HepG2 (cell line): ENCODE measurements at regions not wholly inside any gene's neighbourhood (a gene's known extent, or its start where the extent isn't known, plus 50 kb on each side); places are given as distances from the start of the nearest gene placed in this dataset.
"Not testable (repeated sequence)": the region's sequence is repeated elsewhere in the genome, so short reads cannot be mapped to it uniquely, and the experiment has no call there.

Experiments
- ATAC-seq: fragments of 200-7000 bp; cut with Tn5 transposase; 3 replicates; pipeline ENCODE4 v1.9.1; 2020; ENCODE audit warnings: mild to moderate bottlenecking, moderate library complexity
- BruUV-seq: library from RNA; stranded (reverse); fragments of 400-500 nt; replicated peaks from 2 replicates; lab custom pipeline; 2021; lab: Mats Ljungman, UMichigan
- CTCF ChIA-PET: fragments of 300-600 bp; formaldehyde crosslinking; extraction: SDS; loops from one replicate; lab custom pipeline; 2021; ENCODE audit warnings: low total read pairs, inconsistent platforms, low intra/inter-chr PET ratio; lab: Yijun Ruan, JAX
- POLR2A ChIA-PET: fragments of 350-600 bp; sonication (Branson Sonifier 250); formaldehyde crosslinking; loops from one replicate; lab custom pipeline; 2020; ENCODE audit warnings: antibody characterized with exemption, inconsistent platforms; lab: Yijun Ruan, JAX
- DNase-seq: peaks from one replicate; pipeline ENCODE4 v3.0.0-alpha.2; 2015; ENCODE audit warnings: low spot score
- FAIRE-seq: peaks from 3 replicates; lab custom pipeline; 2011; peaks lifted over from hg19 to GRCh38; lab: Jason Lieb, UNC
- H2AFZ ChIP-seq: one replicate; pipeline ENCODE4 v1.6.1; 2011; ENCODE audit warnings: low read length, inconsistent platforms
- H3K27ac ChIP-seq: fragments of 300-600 bp; 3 replicates; pipeline ENCODE4 v1.8.0; 2011; ENCODE audit warnings: mixed run types, mild to moderate bottlenecking, mixed read lengths, low read length, inconsistent platforms; ENCODE audit not compliant: insufficient read depth; ENCODE audit errors: extremely low read length
- H3K27me3 ChIP-seq, 2 experiments: fragments of 200-600 bp in 1 of 2; 2 replicates in 1 of 2; 3 replicates in 1 of 2; pipeline versions ENCODE4 v1.6.0 to v1.8.0; 2011; ENCODE audit warnings: low read length in 2 of 2, mild to moderate bottlenecking in 2 of 2, moderate library complexity in 2 of 2, inconsistent platforms in 1 of 2; ENCODE audit not compliant: insufficient read depth in 2 of 2, control insufficient read depth in 1 of 2
- H3K36me3 ChIP-seq, 2 experiments: fragments of 200-600 bp in 1 of 2; replicated peaks in 1 of 2; 2 replicates in 1 of 2; 3 replicates in 1 of 2; pipeline versions ENCODE4 v1.5.1 to v1.8.0; 2011; ENCODE audit warnings: low read length in 2 of 2, inconsistent platforms in 1 of 2; ENCODE audit not compliant: insufficient read depth in 2 of 2, control insufficient read depth in 1 of 2
- H3K4me1 ChIP-seq: 2 replicates; pipeline ENCODE4 v1.5.1; 2012; ENCODE audit warnings: low read length, inconsistent platforms; ENCODE audit not compliant: insufficient read depth
- H3K4me2 ChIP-seq: 2 replicates; pipeline ENCODE4 v1.6.0; 2011; ENCODE audit warnings: low read depth, low read length, inconsistent platforms
- H3K4me3 ChIP-seq, 3 experiments: fragments of 200-600 bp in 1 of 3; sonication (generic), shearing (Covaris generic) in 1 of 3; replicated peaks in 1 of 3; 2 replicates each; pipeline ENCODE4 v1.5.1; 2011 to 2016; ENCODE audit warnings: low read length in 3 of 3, inconsistent platforms in 2 of 3, low read depth in 2 of 3, mild to moderate bottlenecking in 2 of 3, control low read depth in 1 of 3, mixed read lengths in 1 of 3; ENCODE audit not compliant: insufficient read depth in 1 of 3
- H3K79me2 ChIP-seq: one replicate; pipeline ENCODE4 v1.6.1; 2011; ENCODE audit warnings: low read length, inconsistent platforms; ENCODE audit not compliant: insufficient read depth
- H3K9ac ChIP-seq: 2 replicates; pipeline ENCODE4 v1.6.0; 2011; ENCODE audit warnings: mild to moderate bottlenecking, low read depth, low read length, inconsistent platforms; ENCODE audit not compliant: insufficient read depth
- H3K9me3 ChIP-seq: 2 replicates; pipeline ENCODE4 v1.5.1; 2012; ENCODE audit warnings: mild to moderate bottlenecking, low read length
- H4K20me1 ChIP-seq: 2 replicates; pipeline ENCODE4 v1.6.0; 2011; ENCODE audit warnings: inconsistent platforms, mild to moderate bottlenecking, low read length, moderate library complexity; ENCODE audit not compliant: insufficient read depth
- MTF2 ChIP-seq: sonication (generic); formaldehyde crosslinking; IDR thresholded peaks from 2 replicates; pipeline ENCODE4 v1.5.0; 2020; ENCODE audit warnings: missing genetic modification reagents, borderline replicate concordance
- NR2F6 ChIP-seq, 2 experiments: IDR thresholded peaks; 2 replicates each; pipeline ENCODE4 v1.6.1; 2016; ENCODE audit warnings: antibody characterized with exemption in 1 of 2, mild to moderate bottlenecking in 1 of 2
- SP4 ChIP-seq: sonication (generic); formaldehyde crosslinking; IDR thresholded peaks from 2 replicates; pipeline ENCODE4 v1.8.1; 2023; ENCODE audit warnings: mild to moderate bottlenecking, missing genetic modification reagents
- ZBTB21 ChIP-seq: sonication (generic); formaldehyde crosslinking; IDR thresholded peaks from 2 replicates; pipeline ENCODE4 v1.4.0; 2020; ENCODE audit warnings: missing genetic modification reagents
- ZFP62 ChIP-seq: sonication (generic); formaldehyde crosslinking; IDR thresholded peaks from 2 replicates; pipeline ENCODE4 v1.4.0; 2020; ENCODE audit warnings: missing genetic modification reagents
- ZFX ChIP-seq: sonication (generic); formaldehyde crosslinking; IDR thresholded peaks from 2 replicates; pipeline ENCODE4 v1.4.0; 2020; ENCODE audit warnings: mild to moderate bottlenecking, low read depth, missing genetic modification reagents, moderate library complexity
- ZNF569 ChIP-seq: sonication (generic); formaldehyde crosslinking; IDR thresholded peaks from 2 replicates; pipeline ENCODE4 v1.5.0; 2020; ENCODE audit warnings: mild to moderate bottlenecking, missing genetic modification reagents, moderate library complexity, borderline replicate concordance
- ZNF773 ChIP-seq: sonication (generic); formaldehyde crosslinking; IDR thresholded peaks from 2 replicates; pipeline ENCODE4 v1.4.0; 2020; ENCODE audit warnings: missing genetic modification reagents, borderline replicate concordance
- ZSCAN30 ChIP-seq: sonication (generic); formaldehyde crosslinking; IDR thresholded peaks from 2 replicates; pipeline ENCODE4 v1.5.0; 2020; ENCODE audit warnings: mild to moderate bottlenecking, missing genetic modification reagents
- WGBS: methylation state at CpG from one replicate; pipeline ENCODE4 v1.1.6; 2017; ENCODE audit warnings: low lambda C conversion rate; 5-methylcytosine and 5-hydroxymethylcytosine counted together
- in situ Hi-C: cut with HindIII; loops from 2 replicates; pipeline ENCODE4 v1.10.0; 2017; ENCODE audit warnings: low pct_unique_long_range_greater_than_20kb; ENCODE audit not compliant: extremely low pct_ligation_motif_present
- intact Hi-C: fragments of 100-400 bp; cut with micrococcal nuclease; formaldehyde crosslinking; loops from one replicate; pipeline ENCODE4 v1.10.0; 2022; ENCODE audit not compliant: unreplicated experiment
- TF ChIP-seq, protein P1 (sequence below): sonication (generic); formaldehyde crosslinking; IDR thresholded peaks from 2 replicates; pipeline ENCODE4 v1.4.0; 2020; ENCODE audit warnings: missing genetic modification reagents
- TF ChIP-seq, protein P2 (sequence below): sonication (generic); formaldehyde crosslinking; IDR thresholded peaks from 2 replicates; pipeline ENCODE4 v1.4.0; 2020; ENCODE audit warnings: missing genetic modification reagents, borderline replicate concordance

DNA sequence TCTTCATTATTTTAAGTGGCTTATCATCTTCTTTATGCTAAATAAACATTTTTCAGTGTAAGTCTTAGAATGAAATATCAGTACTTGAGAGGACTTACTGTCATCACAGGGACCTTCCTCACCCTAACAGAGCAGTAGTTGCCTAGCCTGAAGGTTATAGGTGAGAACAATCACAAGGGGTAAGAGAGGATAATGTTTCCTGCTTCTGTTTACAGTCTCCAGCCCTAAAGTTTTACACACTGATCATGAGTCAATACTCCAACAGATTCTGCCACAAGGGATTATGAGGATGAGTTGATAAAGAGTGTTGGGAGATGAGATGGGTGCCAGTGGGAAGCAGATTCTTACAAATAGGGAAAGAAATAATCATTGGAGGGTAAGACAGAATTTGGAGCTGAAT, 265.1 kb upstream of the DAB2 start (continued):
- TF ChIP-seq, protein P1, sequence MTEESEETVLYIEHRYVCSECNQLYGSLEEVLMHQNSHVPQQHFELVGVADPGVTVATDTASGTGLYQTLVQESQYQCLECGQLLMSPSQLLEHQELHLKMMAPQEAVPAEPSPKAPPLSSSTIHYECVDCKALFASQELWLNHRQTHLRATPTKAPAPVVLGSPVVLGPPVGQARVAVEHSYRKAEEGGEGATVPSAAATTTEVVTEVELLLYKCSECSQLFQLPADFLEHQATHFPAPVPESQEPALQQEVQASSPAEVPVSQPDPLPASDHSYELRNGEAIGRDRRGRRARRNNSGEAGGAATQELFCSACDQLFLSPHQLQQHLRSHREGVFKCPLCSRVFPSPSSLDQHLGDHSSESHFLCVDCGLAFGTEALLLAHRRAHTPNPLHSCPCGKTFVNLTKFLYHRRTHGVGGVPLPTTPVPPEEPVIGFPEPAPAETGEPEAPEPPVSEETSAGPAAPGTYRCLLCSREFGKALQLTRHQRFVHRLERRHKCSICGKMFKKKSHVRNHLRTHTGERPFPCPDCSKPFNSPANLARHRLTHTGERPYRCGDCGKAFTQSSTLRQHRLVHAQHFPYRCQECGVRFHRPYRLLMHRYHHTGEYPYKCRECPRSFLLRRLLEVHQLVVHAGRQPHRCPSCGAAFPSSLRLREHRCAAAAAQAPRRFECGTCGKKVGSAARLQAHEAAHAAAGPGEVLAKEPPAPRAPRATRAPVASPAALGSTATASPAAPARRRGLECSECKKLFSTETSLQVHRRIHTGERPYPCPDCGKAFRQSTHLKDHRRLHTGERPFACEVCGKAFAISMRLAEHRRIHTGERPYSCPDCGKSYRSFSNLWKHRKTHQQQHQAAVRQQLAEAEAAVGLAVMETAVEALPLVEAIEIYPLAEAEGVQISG = no peak
- no peak for TF ChIP-seq ZBTB21 (CRISPR knock-in tag)
- TF ChIP-seq ZFP62 = no peak
- no peak for TF ChIP-seq ZNF569
- no peak for TF ChIP-seq ZNF773 (CRISPR knock-in tag)

- H3K27me3 ChIP-seq, H3K4me3 ChIP-seq, H3K4me1 ChIP-seq, in situ Hi-C loops, DNase-seq, intact Hi-C loops, H3K9me3 ChIP-seq, H3K79me2 ChIP-seq, H3K4me2 ChIP-seq, POLR2A ChIA-PET, FAIRE-seq, H3K27ac ChIP-seq, ATAC-seq, BruUV-seq, H3K36me3 ChIP-seq, H4K20me1 ChIP-seq, H3K9ac ChIP-seq, H2AFZ ChIP-seq, CTCF ChIA-PET: not testable (repeated sequence)
- WGBS = 7% methylated on average over 6 of the region's 8 CpGs
Observed at GRCh38 chr5:39687924-39688323, 263.1 kb upstream of the DAB2 start.

GRCh38 chr5:39680213-39680612, 255.4 kb upstream of the DAB2 start:
- CTCF ChIA-PET = no interaction called here
- no peak for ATAC-seq
- FAIRE-seq = no peak
- in situ Hi-C loops = no loop called here
- Histone ChIP-seq H3K4me3 (no peak overlapping the region), H2AFZ (no peak overlapping the region), H4K20me1 (no peaks in the 10 kb centered on the region), H3K27me3 (no peaks in the 10 kb centered on the region), H3K36me3 (no peaks in the 10 kb centered on the region), H3K9me3 (no peaks in the 10 kb centered on the region), H3K27ac (no peak overlapping the region), H3K4me2 (no peak overlapping the region), H3K9ac (no peak overlapping the region), H3K4me1 (no peaks in the 10 kb centered on the region), H3K79me2 (no peaks in the 10 kb centered on the region)
- no peak for DNase-seq
- WGBS = 0% methylated on average over 1 of the region's 1 CpG
- POLR2A ChIA-PET = no interaction called here
- intact Hi-C loops = no loop called here
- BruUV-seq = no TSS peak
- no peak for TF ChIP-seq ZFX (CRISPR knock-in tag)
- TF ChIP-seq MTF2 (CRISPR knock-in tag) = no peak
- no peak for TF ChIP-seq SP4 (CRISPR knock-in tag)
- TF ChIP-seq NR2F6 (IDR thresholded peaks at IDR 0.05) = no peak
- TF ChIP-seq NR2F6 (CRISPR knock-in tag; IDR thresholded peaks at IDR 0.05) = no peak
- TF ChIP-seq, protein P2, sequence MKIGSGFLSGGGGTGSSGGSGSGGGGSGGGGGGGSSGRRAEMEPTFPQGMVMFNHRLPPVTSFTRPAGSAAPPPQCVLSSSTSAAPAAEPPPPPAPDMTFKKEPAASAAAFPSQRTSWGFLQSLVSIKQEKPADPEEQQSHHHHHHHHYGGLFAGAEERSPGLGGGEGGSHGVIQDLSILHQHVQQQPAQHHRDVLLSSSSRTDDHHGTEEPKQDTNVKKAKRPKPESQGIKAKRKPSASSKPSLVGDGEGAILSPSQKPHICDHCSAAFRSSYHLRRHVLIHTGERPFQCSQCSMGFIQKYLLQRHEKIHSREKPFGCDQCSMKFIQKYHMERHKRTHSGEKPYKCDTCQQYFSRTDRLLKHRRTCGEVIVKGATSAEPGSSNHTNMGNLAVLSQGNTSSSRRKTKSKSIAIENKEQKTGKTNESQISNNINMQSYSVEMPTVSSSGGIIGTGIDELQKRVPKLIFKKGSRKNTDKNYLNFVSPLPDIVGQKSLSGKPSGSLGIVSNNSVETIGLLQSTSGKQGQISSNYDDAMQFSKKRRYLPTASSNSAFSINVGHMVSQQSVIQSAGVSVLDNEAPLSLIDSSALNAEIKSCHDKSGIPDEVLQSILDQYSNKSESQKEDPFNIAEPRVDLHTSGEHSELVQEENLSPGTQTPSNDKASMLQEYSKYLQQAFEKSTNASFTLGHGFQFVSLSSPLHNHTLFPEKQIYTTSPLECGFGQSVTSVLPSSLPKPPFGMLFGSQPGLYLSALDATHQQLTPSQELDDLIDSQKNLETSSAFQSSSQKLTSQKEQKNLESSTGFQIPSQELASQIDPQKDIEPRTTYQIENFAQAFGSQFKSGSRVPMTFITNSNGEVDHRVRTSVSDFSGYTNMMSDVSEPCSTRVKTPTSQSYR (CRISPR knock-in tag) = no peak
- TF ChIP-seq ZSCAN30 (CRISPR knock-in tag) = no peak
